Tongue (tissue), 1 donor: ENCODE measurements at regions not wholly inside any gene's neighbourhood (a gene's known extent, or its start where the extent isn't known, plus 50 kb on each side); places are given as distances from the start of the nearest gene placed in this dataset.

ENCODE experiments used
- DNase-seq: peaks from one replicate; pipeline ENCODE4 v3.0.0-alpha.2; 2015

GRCh38 chr10:90417476-90418210 is 440.2 kb downstream of the HTR7 start:
- DNase-seq = no peak

- DNase-seq = no peak
These were observed 438.8 kb downstream of the HTR7 start for GRCh38 chr10:90418869-90419652.

- no peak for DNase-seq
These were observed 437.1 kb downstream of the HTR7 start for GRCh38 chr10:90420637-90421318.

GRCh38 chr10:90421874-90422273 is 436.0 kb downstream of the HTR7 start:
- no peak for DNase-seq

DNA sequence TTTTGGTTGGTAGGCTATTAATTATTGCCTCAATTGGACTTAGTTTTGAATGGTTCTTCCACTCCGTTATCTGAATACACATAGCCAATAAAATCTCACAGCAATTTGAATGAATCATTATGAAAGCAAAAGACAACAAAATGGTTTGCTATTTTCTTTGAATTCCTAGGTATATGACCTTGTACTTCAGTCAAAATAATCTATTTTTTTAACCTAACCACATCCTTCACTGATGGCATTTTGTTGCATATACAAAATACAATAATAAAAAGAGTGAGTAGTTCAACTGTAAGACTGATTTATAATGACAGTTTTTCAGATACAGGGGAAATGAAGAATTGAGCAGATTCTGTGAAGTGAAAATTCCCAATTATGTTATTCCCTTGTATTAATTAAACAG is 433.1 kb downstream of the HTR7 start:
- no peak for DNase-seq

- DNase-seq = no peak
These were observed 427.7 kb downstream of the HTR7 start for GRCh38 chr10:90430186-90430585.

- no peak for DNase-seq
These were observed 425.0 kb downstream of the HTR7 start for GRCh38 chr10:90432866-90433265.

DNA sequence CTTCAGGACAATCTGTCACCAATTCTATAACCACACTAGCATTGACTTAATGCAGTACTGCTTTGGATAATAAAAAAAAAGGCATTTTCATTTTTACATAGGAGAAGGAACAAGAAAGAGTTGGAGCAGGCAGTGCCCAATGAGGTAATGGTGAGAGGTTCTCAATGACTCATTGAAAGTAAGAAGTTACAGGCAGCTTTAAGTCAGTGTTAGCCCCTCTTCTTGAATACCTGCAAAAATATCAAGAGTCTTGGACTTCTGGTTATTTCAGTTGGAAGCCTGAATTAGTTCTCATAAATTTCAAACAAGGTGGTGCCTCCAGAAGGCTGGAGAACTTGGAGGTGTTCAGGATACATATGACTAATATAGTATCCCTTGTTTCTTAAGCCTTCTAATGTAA is 422.5 kb downstream of the HTR7 start:
- DNase-seq = no peak

GRCh38 chr10:90437452-90437851 is 420.4 kb downstream of the HTR7 start:
- DNase-seq = no peak

- DNase-seq = no peak
These were observed 417.0 kb downstream of the HTR7 start for GRCh38 chr10:90440870-90441269.

DNA sequence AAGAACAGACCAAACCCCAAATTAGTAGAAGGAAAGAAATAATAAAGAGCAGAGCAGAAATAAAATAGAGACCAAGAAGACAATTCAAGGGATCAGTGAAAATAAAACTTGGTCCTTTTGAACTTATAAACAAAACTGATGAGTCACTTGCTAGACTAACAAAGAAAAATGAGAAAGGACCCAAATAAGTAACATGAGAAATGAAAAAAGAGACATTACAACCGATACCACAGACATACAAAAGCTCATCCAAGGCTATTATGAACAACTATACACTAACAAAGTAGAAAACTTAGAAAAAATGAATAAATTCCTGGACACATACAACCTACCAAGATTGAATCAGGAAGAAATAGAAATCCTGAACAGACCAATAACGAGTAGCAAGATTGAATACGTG is 414.5 kb downstream of the HTR7 start:
- no peak for DNase-seq

GRCh38 chr10:90447831-90448230 is 410.0 kb downstream of the HTR7 start:
- DNase-seq = peak; percentile 15

GRCh38 chr10:90450797-90451196 is 407.0 kb downstream of the HTR7 start:
- no peak for DNase-seq

DNA sequence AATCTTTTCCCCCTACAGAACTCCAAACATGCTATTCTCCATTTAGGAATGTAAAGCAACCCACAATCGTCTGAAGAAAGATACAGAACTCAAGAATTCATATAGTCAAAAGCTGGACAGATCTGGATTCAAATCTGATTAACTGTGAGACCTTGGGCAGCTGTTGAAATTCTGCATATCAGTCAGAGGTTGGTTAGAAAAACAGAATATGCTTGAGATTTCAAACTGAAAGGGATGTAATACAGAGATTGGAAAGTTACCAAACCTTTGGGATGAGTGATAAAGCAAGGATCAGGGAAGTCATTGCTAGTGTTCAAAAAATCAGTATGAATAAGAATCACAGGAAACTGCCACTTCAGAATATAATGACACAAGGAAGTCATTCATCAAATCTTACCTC is 406.6 kb downstream of the HTR7 start:
- DNase-seq = no peak

DNA sequence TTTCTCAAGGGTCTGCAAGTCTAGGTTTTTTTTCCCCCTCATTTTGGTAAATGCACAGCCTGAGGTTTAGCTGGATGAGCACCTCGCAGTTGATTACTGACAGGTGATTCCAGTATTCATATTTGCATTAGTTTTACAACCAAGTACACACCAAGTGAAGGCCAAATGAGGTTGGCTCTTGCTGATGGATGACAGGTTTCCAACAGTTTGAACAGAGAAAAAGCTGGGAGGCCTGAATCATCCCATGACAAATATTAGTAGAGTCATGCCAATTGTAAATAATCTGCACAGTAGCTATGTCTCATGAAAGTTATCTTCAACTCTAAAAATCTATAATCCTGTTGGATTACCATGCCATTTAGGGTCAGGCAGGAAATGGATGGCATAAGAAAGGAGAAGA is 399.8 kb downstream of the HTR7 start:
- DNase-seq = no peak

- no peak for DNase-seq
These were observed 399.3 kb downstream of the HTR7 start for GRCh38 chr10:90458571-90458970.

GRCh38 chr10:90461437-90462155 is 396.2 kb downstream of the HTR7 start:
- DNase-seq = peak; percentile 5

DNA sequence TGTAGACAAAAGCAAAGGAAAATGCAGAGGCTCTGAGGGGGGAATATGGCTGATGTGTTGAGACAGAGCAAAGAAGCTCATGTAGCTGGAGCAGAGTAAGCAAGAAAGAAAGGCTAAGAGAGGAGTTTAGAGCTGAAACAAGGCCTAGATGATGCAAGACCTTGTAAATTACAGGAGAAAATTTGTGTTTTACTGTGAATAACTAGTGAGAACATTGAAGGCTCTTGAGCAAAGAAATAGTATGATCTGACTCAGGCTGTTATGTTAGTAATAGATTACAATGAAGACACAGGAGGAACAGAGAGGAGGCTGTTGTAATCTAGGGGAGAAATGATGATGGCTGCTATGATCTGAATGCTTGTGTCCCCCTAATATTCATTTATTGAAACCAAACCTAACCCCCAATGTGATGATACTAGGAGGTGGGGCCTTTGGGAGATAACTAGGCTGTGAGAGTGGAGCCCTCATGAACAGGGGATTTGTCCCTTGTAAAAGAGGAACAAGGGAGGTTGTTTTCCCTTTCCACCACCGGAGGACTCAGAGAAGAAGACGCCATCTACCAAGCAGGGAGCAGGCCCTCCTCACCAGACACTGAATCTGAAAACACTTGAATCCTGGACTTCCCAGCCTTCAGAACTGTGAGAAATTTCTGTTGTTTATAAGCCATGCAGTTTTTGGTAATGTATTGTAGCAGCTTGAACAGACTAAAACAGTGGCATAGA is 394.9 kb downstream of the HTR7 start:
- no peak for DNase-seq

GRCh38 chr10:90464329-90464728 is 393.5 kb downstream of the HTR7 start:
- no peak for DNase-seq

DNA sequence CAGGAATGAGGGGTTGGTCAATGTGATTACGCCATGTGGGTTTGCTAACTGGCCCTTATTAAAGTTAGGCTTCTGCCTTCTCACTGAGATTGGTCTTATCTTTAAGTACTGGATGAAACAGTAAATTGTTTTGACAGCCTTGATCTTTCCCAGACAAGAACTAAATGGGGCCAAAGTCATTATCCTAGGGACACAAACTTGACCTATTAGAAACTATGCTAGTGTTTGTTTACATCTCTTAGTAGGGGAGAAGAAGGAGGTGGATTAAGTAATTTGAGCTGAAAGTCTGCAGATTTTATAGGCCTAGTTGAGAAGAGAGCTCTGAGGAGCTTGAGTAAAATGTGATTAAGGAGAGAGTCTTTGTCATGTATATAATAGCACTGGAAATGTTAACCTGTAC is 386.9 kb downstream of the HTR7 start:
- no peak for DNase-seq

GRCh38 chr10:90480466-90480865 is 377.4 kb downstream of the HTR7 start:
- DNase-seq = no peak

- DNase-seq = no peak
These were observed 376.4 kb downstream of the HTR7 start for GRCh38 chr10:90481326-90481923.
